ENCODE measurements at regions not wholly inside any gene's neighbourhood (a gene's known extent, or its start where the extent isn't known, plus 50 kb on each side); places are given as distances from the start of the nearest gene placed in this dataset.

DNA sequence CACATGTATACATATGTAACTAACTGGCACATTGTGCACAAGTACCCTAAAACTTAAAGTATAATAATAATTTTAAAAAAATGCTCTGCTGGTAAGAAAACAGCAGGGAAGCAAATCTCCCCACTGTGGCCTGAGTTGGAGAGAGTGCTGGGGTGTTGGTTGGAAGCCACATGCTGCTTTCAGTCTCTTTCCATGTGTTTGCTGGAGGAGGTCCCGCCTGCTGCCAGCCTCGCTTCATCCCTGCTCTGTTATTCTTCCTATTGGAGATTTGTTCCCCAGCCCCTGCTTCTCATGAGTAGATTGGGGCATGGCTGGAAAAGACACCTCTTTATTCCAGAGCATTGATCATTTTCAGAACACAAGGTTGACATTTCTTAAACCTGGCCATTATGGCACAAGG lies 230.5 kb downstream of the FGF9 start:
- no peak overlapping the region for H3K4me3 ChIP-seq
- no peaks in the 10 kb centered on the region for H3K36me3 ChIP-seq
- no peak for DNase-seq
- 89 to 94% methylated on average over 2 of the region's 2 CpGs for WGBS, 2 donors
- H3K27ac ChIP-seq = no peak overlapping the region
- no peaks in the 10 kb centered on the region for H3K9me3 ChIP-seq
- peaks cover 0 to 18% (median 10%) of the 10 kb centered on the region in 4 donors for H3K4me1 ChIP-seq
- TF ChIP-seq EP300 (IDR thresholded peaks at IDR 0.05) (no peak), POLR2AphosphoS5 (IDR thresholded peaks at IDR 0.05) (no peak), POLR2A (IDR thresholded peaks at IDR 0.05) (no peak)
- TF ChIP-seq, protein P1, sequence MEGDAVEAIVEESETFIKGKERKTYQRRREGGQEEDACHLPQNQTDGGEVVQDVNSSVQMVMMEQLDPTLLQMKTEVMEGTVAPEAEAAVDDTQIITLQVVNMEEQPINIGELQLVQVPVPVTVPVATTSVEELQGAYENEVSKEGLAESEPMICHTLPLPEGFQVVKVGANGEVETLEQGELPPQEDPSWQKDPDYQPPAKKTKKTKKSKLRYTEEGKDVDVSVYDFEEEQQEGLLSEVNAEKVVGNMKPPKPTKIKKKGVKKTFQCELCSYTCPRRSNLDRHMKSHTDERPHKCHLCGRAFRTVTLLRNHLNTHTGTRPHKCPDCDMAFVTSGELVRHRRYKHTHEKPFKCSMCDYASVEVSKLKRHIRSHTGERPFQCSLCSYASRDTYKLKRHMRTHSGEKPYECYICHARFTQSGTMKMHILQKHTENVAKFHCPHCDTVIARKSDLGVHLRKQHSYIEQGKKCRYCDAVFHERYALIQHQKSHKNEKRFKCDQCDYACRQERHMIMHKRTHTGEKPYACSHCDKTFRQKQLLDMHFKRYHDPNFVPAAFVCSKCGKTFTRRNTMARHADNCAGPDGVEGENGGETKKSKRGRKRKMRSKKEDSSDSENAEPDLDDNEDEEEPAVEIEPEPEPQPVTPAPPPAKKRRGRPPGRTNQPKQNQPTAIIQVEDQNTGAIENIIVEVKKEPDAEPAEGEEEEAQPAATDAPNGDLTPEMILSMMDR (IDR thresholded peaks at IDR 0.05) = no peak
- H3K27me3 ChIP-seq = no peaks in the 10 kb centered on the region
- intact Hi-C loops (cut with DNase I) = no loop called here

DNA sequence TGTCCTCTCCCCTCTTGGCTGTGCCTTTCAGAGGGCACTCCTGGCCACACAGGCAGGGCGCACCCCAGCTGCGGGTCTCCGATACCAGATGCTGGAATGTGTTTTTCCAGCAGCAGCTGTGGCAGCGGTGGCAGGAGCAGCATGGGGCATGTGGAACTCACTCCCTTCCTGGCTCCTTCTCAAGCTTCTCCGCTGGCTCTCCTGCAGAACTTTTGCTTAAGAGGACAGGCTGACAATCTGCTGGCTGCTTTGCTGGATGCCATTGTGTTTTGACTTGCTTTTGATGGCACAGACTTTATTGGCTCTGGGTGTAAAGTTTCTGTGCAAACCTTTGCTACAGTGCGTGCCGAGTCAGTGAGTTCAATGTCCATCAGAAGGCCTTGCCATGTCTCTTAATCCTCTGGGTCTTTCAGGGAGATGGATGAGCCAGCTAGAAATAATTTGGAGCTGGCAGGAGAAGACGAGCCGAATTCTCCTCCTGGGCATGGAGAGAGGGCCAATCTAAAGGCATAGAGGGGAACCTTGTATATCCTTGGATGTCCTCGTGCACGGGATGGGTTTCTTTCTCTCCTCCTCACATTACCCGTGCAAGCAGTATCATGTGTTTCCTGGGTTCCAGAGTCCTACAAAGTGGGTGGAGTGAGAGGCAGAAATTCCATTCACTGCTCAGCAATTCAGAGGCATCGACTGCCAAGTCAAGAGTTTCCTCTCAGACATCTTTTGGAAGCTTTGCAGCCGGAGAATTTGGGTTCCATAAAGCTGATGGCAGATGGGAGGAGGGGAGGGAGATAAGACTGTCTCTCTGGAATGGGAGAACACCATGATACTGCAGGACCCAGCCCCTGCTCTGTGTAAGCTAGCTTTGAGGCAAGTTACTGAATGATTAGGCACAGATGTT lies 231.2 kb downstream of the FGF9 start:
- Histone ChIP-seq H3K4me3 (no peak overlapping the region), H3K36me3 (no peaks in the 10 kb centered on the region), H3K27me3 (no peaks in the 10 kb centered on the region), H3K9me3 (no peaks in the 10 kb centered on the region), H3K4me1 (peaks cover 0 to 18% (median 10%) of the 10 kb centered on the region in 4 donors), H3K27ac (peak overlapping the region in 1 of 4 donors; percentile 46)
- TF ChIP-seq, protein P1 (IDR thresholded peaks at IDR 0.05) = no peak
- TF ChIP-seq POLR2A (IDR thresholded peaks at IDR 0.05) = no peak
- no peak for TF ChIP-seq EP300 (IDR thresholded peaks at IDR 0.05)
- peak in 1 of 4 donors; percentile 17 for TF ChIP-seq POLR2AphosphoS5 (IDR thresholded peaks at IDR 0.05)
- WGBS, 2 donors = 77% methylated on average over 14 of the region's 14 CpGs
- no peak for DNase-seq
- intact Hi-C loops (cut with DNase I) = no loop called here

DNA sequence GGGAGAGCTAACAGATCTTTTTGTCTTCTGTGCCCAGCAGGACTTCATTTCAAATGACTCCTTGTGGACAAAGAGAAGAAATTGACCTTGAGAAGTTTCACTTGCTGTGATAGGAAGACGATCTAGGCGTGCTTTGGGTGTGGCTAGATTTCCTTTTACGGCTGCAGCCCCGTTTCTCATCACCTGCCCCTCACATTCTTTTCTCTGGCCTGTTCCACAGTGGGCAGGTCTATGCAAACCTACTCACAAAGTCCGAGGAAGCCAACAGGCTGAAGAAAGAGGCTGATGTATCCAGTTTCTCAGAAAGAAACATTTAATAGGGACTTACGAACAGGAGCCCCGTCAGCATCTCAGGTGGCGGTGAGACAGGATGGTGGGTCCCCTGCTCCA lies 231.8 kb downstream of the FGF9 start:
- intact Hi-C loops (cut with DNase I) = no loop called here
- 50 to 70% methylated on average over 8 of the region's 8 CpGs for WGBS, 2 donors
- TF ChIP-seq POLR2AphosphoS5 (IDR thresholded peaks at IDR 0.05) = no peak
- TF ChIP-seq POLR2A (IDR thresholded peaks at IDR 0.05) = no peak
- TF ChIP-seq, protein P1 (IDR thresholded peaks at IDR 0.05) = no peak
- Histone ChIP-seq H3K4me1 (peaks cover 0 to 18% (median 10%) of the 10 kb centered on the region in 4 donors), H3K27ac (peak overlapping the region in 1 of 4 donors; percentile 46), H3K4me3 (no peak overlapping the region), H3K36me3 (no peaks in the 10 kb centered on the region), H3K9me3 (no peaks in the 10 kb centered on the region), H3K27me3 (no peaks in the 10 kb centered on the region)
- DNase-seq = no peak

DNA sequence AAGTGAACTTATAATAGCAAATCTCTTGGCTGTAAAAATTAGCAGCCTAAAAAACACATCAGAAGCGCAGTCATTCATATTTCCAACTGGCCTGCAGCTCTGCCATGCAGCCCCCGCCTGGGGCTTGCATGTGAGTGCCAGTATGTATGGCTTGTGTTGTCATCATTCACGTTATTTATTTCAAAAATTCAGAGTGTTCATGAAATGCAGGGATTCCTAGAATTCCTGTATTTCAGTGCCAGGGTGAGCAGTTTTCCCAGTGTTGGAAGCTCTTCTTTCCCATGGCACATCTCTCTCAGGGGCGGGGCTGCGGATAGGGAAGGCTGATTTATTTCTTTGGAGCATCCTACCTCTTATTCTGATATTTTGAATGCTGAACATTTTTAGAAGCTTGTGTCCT lies 234.6 kb downstream of the FGF9 start:
- intact Hi-C loops (cut with DNase I) = no loop called here
- Histone ChIP-seq H3K4me1 (peaks cover 0 to 18% (median 10%) of the 10 kb centered on the region in 4 donors), H3K27ac (no peak overlapping the region), H3K9me3 (no peaks in the 10 kb centered on the region), H3K36me3 (no peaks in the 10 kb centered on the region), H3K4me3 (no peak overlapping the region), H3K27me3 (no peaks in the 10 kb centered on the region)
- WGBS, 2 donors = 84 to 85% methylated on average over 5 of the region's 5 CpGs
- no peak for DNase-seq
- TF ChIP-seq, protein P1 (IDR thresholded peaks at IDR 0.05) = no peak
- TF ChIP-seq POLR2AphosphoS5 (IDR thresholded peaks at IDR 0.05) (no peak), POLR2A (IDR thresholded peaks at IDR 0.05) (no peak), EP300 (IDR thresholded peaks at IDR 0.05) (no peak)
